Mammary epithelial cell (primary cell): ENCODE measurements at regions not wholly inside any gene's neighbourhood (a gene's known extent, or its start where the extent isn't known, plus 50 kb on each side); places are given as distances from the start of the nearest gene placed in this dataset.

ENCODE experiments used
- CTCF ChIP-seq, 2 donors: IDR thresholded peaks in 1 of 2; conservative IDR thresholded peaks in 1 of 2; 2 replicates each; pipeline ENCODE4 v1.5.1; 2011 to 2012; ENCODE audit warnings: inconsistent platforms in 2 of 2, low read length in 2 of 2, mild to moderate bottlenecking in 2 of 2, control low read depth in 1 of 2, low read depth in 1 of 2; ENCODE audit not compliant: insufficient read depth in 1 of 2; ENCODE audit errors: extremely low read depth in 1 of 2
- EZH2 ChIP-seq: IDR thresholded peaks from 2 replicates; pipeline ENCODE4 v1.6.1; 2012; ENCODE audit warnings: low read length, inconsistent platforms, borderline replicate concordance

- TF ChIP-seq CTCF (conservative IDR thresholded peaks at IDR 0.05 in 1 of 2, IDR thresholded peaks at IDR 0.05 in 1 of 2; ENCODE audit: extremely low read depth in 1 of 2, insufficient read depth in 1 of 2, low read depth in 1 of 2, low read length in 2 of 2) (no peak), EZH2 (no peak)
Measured at GRCh38 chr4:26031704-26032103, 117.7 kb downstream of the SMIM20 start.
